HepG2 (cell line): ENCODE measurements at regions not wholly inside any gene's neighbourhood (a gene's known extent, or its start where the extent isn't known, plus 50 kb on each side); places are given as distances from the start of the nearest gene placed in this dataset.

Source experiments
- ATAC-seq: fragments of 200-7000 bp; cut with Tn5 transposase; 3 replicates; pipeline ENCODE4 v1.9.1; 2020; ENCODE audit warnings: mild to moderate bottlenecking, moderate library complexity
- BruUV-seq: library from RNA; stranded (reverse); fragments of 400-500 nt; replicated peaks from 2 replicates; lab custom pipeline; 2021; lab: Mats Ljungman, UMichigan
- CTCF ChIA-PET: fragments of 300-600 bp; formaldehyde crosslinking; extraction: SDS; loops from one replicate; lab custom pipeline; 2021; ENCODE audit warnings: low total read pairs, inconsistent platforms, low intra/inter-chr PET ratio; lab: Yijun Ruan, JAX
- POLR2A ChIA-PET: fragments of 350-600 bp; sonication (Branson Sonifier 250); formaldehyde crosslinking; loops from one replicate; lab custom pipeline; 2020; ENCODE audit warnings: antibody characterized with exemption, inconsistent platforms; lab: Yijun Ruan, JAX
- DNase-seq: peaks from one replicate; pipeline ENCODE4 v3.0.0-alpha.2; 2015; ENCODE audit warnings: low spot score
- FAIRE-seq: peaks from 3 replicates; lab custom pipeline; 2011; peaks lifted over from hg19 to GRCh38; lab: Jason Lieb, UNC
- H2AFZ ChIP-seq: one replicate; pipeline ENCODE4 v1.6.1; 2011; ENCODE audit warnings: low read length, inconsistent platforms
- H3K27ac ChIP-seq: fragments of 300-600 bp; 3 replicates; pipeline ENCODE4 v1.8.0; 2011; ENCODE audit warnings: mixed run types, mild to moderate bottlenecking, mixed read lengths, low read length, inconsistent platforms; ENCODE audit not compliant: insufficient read depth; ENCODE audit errors: extremely low read length
- H3K27me3 ChIP-seq, 2 experiments: fragments of 200-600 bp in 1 of 2; 2 replicates in 1 of 2; 3 replicates in 1 of 2; pipeline versions ENCODE4 v1.6.0 to v1.8.0; 2011; ENCODE audit warnings: low read length in 2 of 2, mild to moderate bottlenecking in 2 of 2, moderate library complexity in 2 of 2, inconsistent platforms in 1 of 2; ENCODE audit not compliant: insufficient read depth in 2 of 2, control insufficient read depth in 1 of 2
- H3K36me3 ChIP-seq, 2 experiments: fragments of 200-600 bp in 1 of 2; replicated peaks in 1 of 2; 2 replicates in 1 of 2; 3 replicates in 1 of 2; pipeline versions ENCODE4 v1.5.1 to v1.8.0; 2011; ENCODE audit warnings: low read length in 2 of 2, inconsistent platforms in 1 of 2; ENCODE audit not compliant: insufficient read depth in 2 of 2, control insufficient read depth in 1 of 2
- H3K4me1 ChIP-seq: 2 replicates; pipeline ENCODE4 v1.5.1; 2012; ENCODE audit warnings: low read length, inconsistent platforms; ENCODE audit not compliant: insufficient read depth
- H3K4me2 ChIP-seq: 2 replicates; pipeline ENCODE4 v1.6.0; 2011; ENCODE audit warnings: low read depth, low read length, inconsistent platforms
- H3K4me3 ChIP-seq, 3 experiments: fragments of 200-600 bp in 1 of 3; sonication (generic), shearing (Covaris generic) in 1 of 3; replicated peaks in 1 of 3; 2 replicates each; pipeline ENCODE4 v1.5.1; 2011 to 2016; ENCODE audit warnings: low read length in 3 of 3, inconsistent platforms in 2 of 3, low read depth in 2 of 3, mild to moderate bottlenecking in 2 of 3, control low read depth in 1 of 3, mixed read lengths in 1 of 3; ENCODE audit not compliant: insufficient read depth in 1 of 3
- H3K79me2 ChIP-seq: one replicate; pipeline ENCODE4 v1.6.1; 2011; ENCODE audit warnings: low read length, inconsistent platforms; ENCODE audit not compliant: insufficient read depth
- H3K9ac ChIP-seq: 2 replicates; pipeline ENCODE4 v1.6.0; 2011; ENCODE audit warnings: mild to moderate bottlenecking, low read depth, low read length, inconsistent platforms; ENCODE audit not compliant: insufficient read depth
- H3K9me3 ChIP-seq: 2 replicates; pipeline ENCODE4 v1.5.1; 2012; ENCODE audit warnings: mild to moderate bottlenecking, low read length
- H4K20me1 ChIP-seq: 2 replicates; pipeline ENCODE4 v1.6.0; 2011; ENCODE audit warnings: inconsistent platforms, mild to moderate bottlenecking, low read length, moderate library complexity; ENCODE audit not compliant: insufficient read depth
- BCL6 ChIP-seq: IDR thresholded peaks from 2 replicates; pipeline ENCODE4 v1.6.1; 2016; ENCODE audit warnings: missing genetic modification reagents, missing compliant biosample characterization
- CBX1 ChIP-seq: IDR thresholded peaks from one replicate; pipeline ENCODE4 v1.6.1; 2016; ENCODE audit warnings: antibody characterized with exemption, low read depth
- GLI4 ChIP-seq: sonication (generic); formaldehyde crosslinking; IDR thresholded peaks from 2 replicates; pipeline ENCODE4 v1.5.1; 2020; ENCODE audit warnings: missing genetic modification reagents, mild to moderate bottlenecking, moderate library complexity, borderline replicate concordance
- HNRNPUL1 ChIP-seq: fragments of 200-400 bp; formaldehyde crosslinking; IDR thresholded peaks from 2 replicates; pipeline ENCODE4 v1.6.1; 2017; ENCODE audit warnings: low read depth, mild to moderate bottlenecking, low read length, moderate library complexity
- MYPOP ChIP-seq: sonication (generic); formaldehyde crosslinking; IDR thresholded peaks from 2 replicates; pipeline ENCODE4 v1.8.1; 2023; ENCODE audit warnings: mild to moderate bottlenecking, moderate library complexity, missing genetic modification reagents
- NFYB ChIP-seq: sonication (generic); formaldehyde crosslinking; IDR thresholded peaks from 2 replicates; pipeline ENCODE4 v1.4.0; 2020; ENCODE audit warnings: missing genetic modification reagents
- ZHX1 ChIP-seq: sonication (generic); formaldehyde crosslinking; IDR thresholded peaks from 2 replicates; pipeline ENCODE4 v1.8.1; 2022; ENCODE audit warnings: low read depth, mild to moderate bottlenecking, missing genetic modification reagents
- ZSCAN12 ChIP-seq: sonication (generic); formaldehyde crosslinking; IDR thresholded peaks from 2 replicates; pipeline ENCODE4 v1.9.0; 2021; ENCODE audit warnings: mild to moderate bottlenecking, missing genetic modification reagents
- WGBS: methylation state at CpG from one replicate; pipeline ENCODE4 v1.1.6; 2017; ENCODE audit warnings: low lambda C conversion rate; 5-methylcytosine and 5-hydroxymethylcytosine counted together
- in situ Hi-C: cut with HindIII; loops from 2 replicates; pipeline ENCODE4 v1.10.0; 2017; ENCODE audit warnings: low pct_unique_long_range_greater_than_20kb; ENCODE audit not compliant: extremely low pct_ligation_motif_present
- intact Hi-C: fragments of 100-400 bp; cut with micrococcal nuclease; formaldehyde crosslinking; loops from one replicate; pipeline ENCODE4 v1.10.0; 2022; ENCODE audit not compliant: unreplicated experiment
- TF ChIP-seq, protein P1 (sequence below): sonication (generic); formaldehyde crosslinking; IDR thresholded peaks from 2 replicates; pipeline ENCODE4 v1.8.1; 2023; ENCODE audit warnings: missing genetic modification reagents, inconsistent platforms, borderline replicate concordance

- TF ChIP-seq, protein P1, sequence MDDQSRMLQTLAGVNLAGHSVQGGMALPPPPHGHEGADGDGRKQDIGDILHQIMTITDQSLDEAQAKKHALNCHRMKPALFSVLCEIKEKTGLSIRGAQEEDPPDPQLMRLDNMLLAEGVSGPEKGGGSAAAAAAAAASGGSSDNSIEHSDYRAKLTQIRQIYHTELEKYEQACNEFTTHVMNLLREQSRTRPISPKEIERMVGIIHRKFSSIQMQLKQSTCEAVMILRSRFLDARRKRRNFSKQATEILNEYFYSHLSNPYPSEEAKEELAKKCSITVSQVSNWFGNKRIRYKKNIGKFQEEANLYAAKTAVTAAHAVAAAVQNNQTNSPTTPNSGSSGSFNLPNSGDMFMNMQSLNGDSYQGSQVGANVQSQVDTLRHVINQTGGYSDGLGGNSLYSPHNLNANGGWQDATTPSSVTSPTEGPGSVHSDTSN (CRISPR knock-in tag) = no peak
- no peak for TF ChIP-seq NFYB (CRISPR knock-in tag)
- TF ChIP-seq BCL6 = no peak
- TF ChIP-seq GLI4 = no peak
- TF ChIP-seq CBX1 = no peak
- Histone ChIP-seq H3K27ac (no peak overlapping the region), H2AFZ (no peak overlapping the region), H3K36me3 (no peaks in the 10 kb centered on the region), H3K4me3 (no peak overlapping the region), H3K9ac (no peak overlapping the region), H3K79me2 (no peaks in the 10 kb centered on the region), H4K20me1 (no peaks in the 10 kb centered on the region), H3K9me3 (no peaks in the 10 kb centered on the region), H3K27me3 (peaks cover 0 to 8% of the 10 kb centered on the region in 2 experiments; a peak in 2 of 5 replicates), H3K4me1 (no peaks in the 10 kb centered on the region), H3K4me2 (no peak overlapping the region)
- in situ Hi-C loops = no loop called here
- CTCF ChIA-PET = no interaction called here
- no TSS peak for BruUV-seq
- intact Hi-C loops = no loop called here
- ATAC-seq (no peak), DNase-seq (no peak), FAIRE-seq (no peak)
- 57% methylated on average over 6 of the region's 6 CpGs for WGBS
- POLR2A ChIA-PET = no interaction called here
These were observed 86.5 kb upstream of the FYN start for GRCh38 chr6:111959766-111960165.

DNA sequence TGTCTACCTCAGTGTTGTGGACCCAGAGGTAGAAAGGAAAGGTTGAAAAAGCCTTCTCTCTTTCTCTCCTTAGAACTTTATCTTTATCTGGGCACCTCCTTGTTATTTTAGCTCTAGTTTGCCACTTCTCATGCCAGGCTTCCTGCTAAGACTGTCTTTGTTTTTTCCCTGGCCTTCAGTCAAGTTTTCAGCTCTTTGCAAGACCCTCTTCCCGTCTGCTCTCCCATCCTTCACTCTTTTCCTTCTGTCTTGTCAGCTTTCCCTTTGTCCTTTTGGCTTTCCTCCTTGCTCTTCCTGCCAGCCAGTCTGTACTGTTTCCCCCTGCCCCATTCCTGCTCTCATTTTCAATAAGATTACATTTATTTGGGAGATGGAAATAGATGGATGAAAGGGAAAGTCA lies 86.8 kb upstream of the CCN6 start:
- H3K9ac ChIP-seq = no peak overlapping the region
- intact Hi-C loops (no loop called here), in situ Hi-C loops (no loop called here)
- no peak overlapping the region for H3K27ac ChIP-seq
- H2AFZ ChIP-seq = no peak overlapping the region
- no peaks in the 10 kb centered on the region for H4K20me1 ChIP-seq
- POLR2A ChIA-PET = no interaction called here
- H3K4me1 ChIP-seq = no peaks in the 10 kb centered on the region
- no peak for FAIRE-seq
- no peaks in the 10 kb centered on the region for H3K36me3 ChIP-seq
- no peaks in the 10 kb centered on the region for H3K79me2 ChIP-seq
- ATAC-seq = no peak
- DNase-seq = no peak
- H3K4me2 ChIP-seq = no peak overlapping the region
- 0% methylated on average over 1 of the region's 1 CpG for WGBS
- CTCF ChIA-PET = no interaction called here
- H3K4me3 ChIP-seq = no peak overlapping the region
- BruUV-seq = no TSS peak
- no peaks in the 10 kb centered on the region for H3K9me3 ChIP-seq
- no peaks in the 10 kb centered on the region for H3K27me3 ChIP-seq
- TF ChIP-seq ZSCAN12 (CRISPR knock-in tag) (no peak), MYPOP (CRISPR knock-in tag) (no peak), ZHX1 (CRISPR knock-in tag) (no peak), HNRNPUL1 (no peak)
